Panc1 (cell line): ENCODE measurements at regions not wholly inside any gene's neighbourhood (a gene's known extent, or its start where the extent isn't known, plus 50 kb on each side); places are given as distances from the start of the nearest gene placed in this dataset.

Source experiments
- POLR2AphosphoS5 ChIP-seq: IDR thresholded peaks from 2 replicates; pipeline ENCODE4 v1.6.1; 2012; ENCODE audit warnings: mild to moderate bottlenecking, low read depth, low read length, moderate library complexity
- TF ChIP-seq, protein P1 (sequence below): fragments of 450-650 bp; IDR thresholded peaks from 2 replicates; pipeline ENCODE4 v1.5.1; 2017; ENCODE audit warnings: mild to moderate bottlenecking
- TF ChIP-seq, protein P2 (sequence below), 2 experiments: IDR thresholded peaks; 2 replicates each; pipeline ENCODE4 v1.6.1; 2011 to 2012; ENCODE audit warnings: low read depth in 2 of 2, control low read depth in 1 of 2, low read length in 1 of 2, mild to moderate bottlenecking in 1 of 2, moderate library complexity in 1 of 2; ENCODE audit not compliant: insufficient read depth in 1 of 2

DNA sequence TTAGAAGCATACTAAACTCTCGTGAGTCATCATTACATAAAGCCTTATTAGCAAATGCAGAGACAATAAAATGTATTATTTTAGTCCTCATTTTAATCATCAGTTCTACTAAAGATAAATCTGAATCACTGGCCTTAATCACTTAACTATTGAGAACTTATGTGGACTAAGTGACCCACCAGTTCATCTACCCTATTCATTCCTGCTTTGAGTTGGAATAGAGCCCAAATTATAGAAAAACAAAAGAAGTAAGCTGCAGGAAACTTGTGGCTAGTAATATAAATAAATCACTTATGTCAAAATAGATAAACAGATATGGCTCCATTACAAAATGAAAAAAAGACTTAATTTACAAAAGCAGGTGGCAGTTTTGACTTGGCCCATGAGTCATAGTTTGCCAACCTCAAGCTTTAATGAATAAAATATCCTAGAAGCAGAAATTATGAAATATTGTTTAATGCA, 851.8 kb upstream of the CRIM1 start:
- TF ChIP-seq, protein P1, sequence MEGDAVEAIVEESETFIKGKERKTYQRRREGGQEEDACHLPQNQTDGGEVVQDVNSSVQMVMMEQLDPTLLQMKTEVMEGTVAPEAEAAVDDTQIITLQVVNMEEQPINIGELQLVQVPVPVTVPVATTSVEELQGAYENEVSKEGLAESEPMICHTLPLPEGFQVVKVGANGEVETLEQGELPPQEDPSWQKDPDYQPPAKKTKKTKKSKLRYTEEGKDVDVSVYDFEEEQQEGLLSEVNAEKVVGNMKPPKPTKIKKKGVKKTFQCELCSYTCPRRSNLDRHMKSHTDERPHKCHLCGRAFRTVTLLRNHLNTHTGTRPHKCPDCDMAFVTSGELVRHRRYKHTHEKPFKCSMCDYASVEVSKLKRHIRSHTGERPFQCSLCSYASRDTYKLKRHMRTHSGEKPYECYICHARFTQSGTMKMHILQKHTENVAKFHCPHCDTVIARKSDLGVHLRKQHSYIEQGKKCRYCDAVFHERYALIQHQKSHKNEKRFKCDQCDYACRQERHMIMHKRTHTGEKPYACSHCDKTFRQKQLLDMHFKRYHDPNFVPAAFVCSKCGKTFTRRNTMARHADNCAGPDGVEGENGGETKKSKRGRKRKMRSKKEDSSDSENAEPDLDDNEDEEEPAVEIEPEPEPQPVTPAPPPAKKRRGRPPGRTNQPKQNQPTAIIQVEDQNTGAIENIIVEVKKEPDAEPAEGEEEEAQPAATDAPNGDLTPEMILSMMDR = no peak
- TF ChIP-seq POLR2AphosphoS5 = no peak
- TF ChIP-seq, protein P2, sequence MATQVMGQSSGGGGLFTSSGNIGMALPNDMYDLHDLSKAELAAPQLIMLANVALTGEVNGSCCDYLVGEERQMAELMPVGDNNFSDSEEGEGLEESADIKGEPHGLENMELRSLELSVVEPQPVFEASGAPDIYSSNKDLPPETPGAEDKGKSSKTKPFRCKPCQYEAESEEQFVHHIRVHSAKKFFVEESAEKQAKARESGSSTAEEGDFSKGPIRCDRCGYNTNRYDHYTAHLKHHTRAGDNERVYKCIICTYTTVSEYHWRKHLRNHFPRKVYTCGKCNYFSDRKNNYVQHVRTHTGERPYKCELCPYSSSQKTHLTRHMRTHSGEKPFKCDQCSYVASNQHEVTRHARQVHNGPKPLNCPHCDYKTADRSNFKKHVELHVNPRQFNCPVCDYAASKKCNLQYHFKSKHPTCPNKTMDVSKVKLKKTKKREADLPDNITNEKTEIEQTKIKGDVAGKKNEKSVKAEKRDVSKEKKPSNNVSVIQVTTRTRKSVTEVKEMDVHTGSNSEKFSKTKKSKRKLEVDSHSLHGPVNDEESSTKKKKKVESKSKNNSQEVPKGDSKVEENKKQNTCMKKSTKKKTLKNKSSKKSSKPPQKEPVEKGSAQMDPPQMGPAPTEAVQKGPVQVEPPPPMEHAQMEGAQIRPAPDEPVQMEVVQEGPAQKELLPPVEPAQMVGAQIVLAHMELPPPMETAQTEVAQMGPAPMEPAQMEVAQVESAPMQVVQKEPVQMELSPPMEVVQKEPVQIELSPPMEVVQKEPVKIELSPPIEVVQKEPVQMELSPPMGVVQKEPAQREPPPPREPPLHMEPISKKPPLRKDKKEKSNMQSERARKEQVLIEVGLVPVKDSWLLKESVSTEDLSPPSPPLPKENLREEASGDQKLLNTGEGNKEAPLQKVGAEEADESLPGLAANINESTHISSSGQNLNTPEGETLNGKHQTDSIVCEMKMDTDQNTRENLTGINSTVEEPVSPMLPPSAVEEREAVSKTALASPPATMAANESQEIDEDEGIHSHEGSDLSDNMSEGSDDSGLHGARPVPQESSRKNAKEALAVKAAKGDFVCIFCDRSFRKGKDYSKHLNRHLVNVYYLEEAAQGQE (IDR thresholded peaks at IDR 0.05; ENCODE audit: insufficient read depth in 1 of 2, low read depth in 2 of 2, low read length in 1 of 2) = no peak
